CD4-positive, alpha-beta T cell treated with Interleukin-17A for 4 hours (primary cell): ENCODE measurements at regions not wholly inside any gene's neighbourhood (a gene's known extent, or its start where the extent isn't known, plus 50 kb on each side); places are given as distances from the start of the nearest gene placed in this dataset.

Source experiments
- DNase-seq: peaks from one replicate; pipeline ENCODE4 v3.0.0-alpha.2; 2020; ENCODE audit warnings: mixed read lengths

DNA sequence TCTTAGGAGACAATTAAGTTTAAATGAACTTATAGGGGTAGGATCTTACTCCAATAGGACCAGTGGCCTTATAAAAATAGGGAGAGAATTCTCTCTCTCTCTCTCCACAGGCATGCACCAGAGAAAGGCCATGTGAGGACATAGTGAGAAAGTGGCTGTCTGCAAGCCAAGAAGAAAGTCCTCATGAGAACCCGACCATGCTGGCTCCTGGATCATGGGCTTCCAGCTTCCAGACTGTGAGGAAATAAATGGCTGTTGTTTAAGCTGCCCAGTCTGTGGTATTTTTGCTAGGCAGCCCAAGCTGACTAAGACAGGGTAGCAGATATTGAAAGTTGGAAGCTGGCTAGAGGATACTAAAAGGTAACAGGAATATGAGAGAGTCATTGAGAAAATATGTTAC lies 454.0 kb downstream of the NBAS start:
- no peak for DNase-seq

DNA sequence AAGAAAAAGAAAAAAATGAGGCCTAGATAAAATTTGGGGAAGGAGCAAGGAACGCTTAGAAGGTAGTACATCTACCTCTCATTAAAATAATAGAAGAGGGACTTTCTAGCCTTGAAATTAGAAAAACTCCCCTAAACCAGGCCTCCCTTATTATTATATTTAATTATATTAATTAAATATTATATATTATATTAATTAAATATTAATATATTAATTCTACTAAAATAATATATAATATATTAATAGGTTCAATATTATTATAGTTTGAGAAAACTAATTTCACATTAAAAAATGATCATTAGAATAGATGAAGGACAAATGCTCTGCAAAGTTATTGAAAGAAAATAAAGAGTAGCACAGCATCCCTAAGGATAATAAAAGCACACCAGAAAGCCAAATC lies 449.4 kb downstream of the NBAS start:
- no peak for DNase-seq

DNA sequence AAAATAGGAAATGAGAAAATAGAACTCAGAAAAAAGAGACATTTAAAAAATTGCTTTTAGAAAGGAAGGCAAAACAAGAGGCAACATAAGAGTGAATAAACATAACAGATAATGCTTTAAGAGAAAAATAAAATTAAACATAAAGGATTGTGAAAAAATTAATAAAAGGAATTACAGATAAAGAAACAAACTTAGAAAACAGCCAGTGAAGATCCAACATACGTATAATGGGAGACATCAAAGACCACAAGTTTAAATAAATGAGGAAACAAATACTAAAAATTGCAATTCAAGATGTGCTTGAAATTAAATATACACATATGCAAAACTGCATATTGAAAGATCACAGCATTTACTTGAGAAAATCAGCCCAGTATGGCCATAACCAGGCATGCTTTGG lies 448.9 kb downstream of the NBAS start:
- no peak for DNase-seq

DNA sequence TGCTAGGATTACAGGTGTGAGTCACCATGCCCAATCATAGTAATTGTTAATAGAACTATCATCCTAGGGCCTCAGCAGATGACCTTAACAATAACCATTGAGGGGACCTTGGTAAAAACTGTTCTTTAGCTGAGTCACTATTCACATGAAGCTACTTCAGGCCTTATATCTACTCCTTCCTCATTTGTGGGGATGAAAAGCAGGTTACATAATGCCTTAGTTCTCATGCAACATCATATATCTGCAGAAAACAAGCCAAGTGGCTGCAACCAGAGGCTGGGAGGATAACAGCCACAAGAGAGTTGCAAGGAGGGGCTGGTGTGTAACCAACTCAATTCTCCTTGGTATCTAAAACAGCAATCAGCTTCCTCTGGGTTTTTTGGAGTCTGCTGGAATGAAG lies 445.4 kb downstream of the NBAS start:
- no peak for DNase-seq

DNA sequence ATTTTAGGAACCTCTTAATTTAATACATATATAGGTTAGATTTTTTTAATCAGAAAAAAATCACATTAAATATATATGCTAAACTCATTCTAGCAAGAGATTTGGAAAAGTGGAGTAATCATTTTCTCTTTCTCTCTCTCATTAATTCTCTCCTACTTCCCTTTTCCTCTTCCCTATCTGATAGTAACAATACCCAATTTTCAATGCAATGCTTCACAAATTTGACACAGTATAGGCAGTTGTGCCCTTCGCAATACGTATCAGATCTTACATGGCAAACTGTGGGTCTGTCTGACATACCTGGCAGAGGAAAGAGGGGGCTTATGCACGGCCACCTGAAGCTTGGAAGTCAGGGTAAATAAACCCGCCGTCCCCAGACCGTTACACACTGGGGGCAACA lies 444.3 kb downstream of the NBAS start:
- DNase-seq: no peak
